ENCODE measurements at regions not wholly inside any gene's neighbourhood (a gene's known extent, or its start where the extent isn't known, plus 50 kb on each side); places are given as distances from the start of the nearest gene placed in this dataset.
A peak's percentile ranks its signal among the peaks of the same experiment; 100 is the strongest.

DNA sequence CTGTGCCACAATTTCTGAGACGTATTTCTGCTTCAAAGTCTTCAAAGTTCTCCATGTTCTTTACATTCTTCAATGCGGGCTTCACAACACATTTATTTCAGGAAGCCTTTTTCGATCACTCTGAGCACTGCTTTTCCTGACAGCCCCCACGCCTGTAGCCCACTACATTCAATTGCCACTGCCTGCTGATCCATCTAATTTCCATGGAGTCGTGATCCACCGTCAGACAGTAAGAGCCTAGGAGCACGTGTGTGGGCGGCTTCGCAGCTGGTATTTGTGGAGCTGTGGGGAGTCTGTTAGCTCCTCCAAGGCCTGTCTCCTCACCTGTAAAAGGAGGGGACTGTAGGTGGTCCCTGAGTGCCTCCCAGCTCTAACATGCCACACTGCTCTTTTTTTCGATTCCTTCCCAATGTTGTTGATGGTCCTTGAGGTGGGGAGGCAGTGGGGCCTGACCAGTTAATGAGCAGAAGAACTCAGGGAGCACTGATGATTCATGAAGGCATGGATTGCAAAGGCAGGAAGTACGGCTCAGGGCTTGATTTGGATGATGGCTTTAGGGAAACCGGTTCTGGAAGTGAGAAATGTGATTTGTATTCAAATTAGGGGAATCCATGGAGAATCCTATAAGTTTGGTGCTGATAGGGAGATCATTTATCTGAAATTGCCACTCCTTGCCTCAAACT, 401.1 kb upstream of the PODXL start:
- CTCF ChIA-PET (ENCODE audit: low intra/inter-chr PET ratio) = no interaction called here
- no peak for ATAC-seq
- Histone ChIP-seq H4K20me1 (replicated peaks; ENCODE audit: control insufficient read depth, insufficient read depth, low read length) (0 out of 2 replicates have a peak, but pooled peaks cover 3% of the 10 kb centered on the region), H3K4me3 (no peak overlapping the region), H3K9ac (ENCODE audit: insufficient read depth in 1 of 2, low read depth in 2 of 2, low read length in 2 of 2) (no peak overlapping the region), H3K4me1 (replicated peaks in 1 of 2; ENCODE audit: control insufficient read depth in 2 of 2, insufficient read depth in 2 of 2, low read length in 2 of 2) (no peaks in the 10 kb centered on the region), H3K36me3 (ENCODE audit: control insufficient read depth, insufficient read depth, low read length) (no peaks in the 10 kb centered on the region), H3K27ac (ENCODE audit: extremely low read depth, low read depth, low read length) (no peak overlapping the region), H3K9me3 (replicated peaks; ENCODE audit: control insufficient read depth, insufficient read depth, low read depth, low read length) (no peaks in the 10 kb centered on the region), H2AFZ (ENCODE audit: low read depth, low read length) (no peak overlapping the region), H3K79me2 (ENCODE audit: control insufficient read depth, insufficient read depth, low read length) (no peaks in the 10 kb centered on the region), H3K9me1 (ENCODE audit: control insufficient read depth, insufficient read depth, low read length) (no peaks in the 10 kb centered on the region), H3K4me2 (ENCODE audit: insufficient read depth, low read length) (no peak overlapping the region), H3K27me3 (ENCODE audit: control insufficient read depth in 2 of 2, insufficient read depth in 2 of 2, low read length in 2 of 2) (no peaks in the 10 kb centered on the region)
- FAIRE-seq = peak; percentile 35
- intact Hi-C loops (cut with micrococcal nuclease) = no loop called here
- in situ Hi-C loops (cut with MboI) = no loop called here
- POLR2A ChIA-PET = no interaction called here
- BruUV-seq (replicated peaks) = no TSS peak
- no peak for TF ChIP-seq HDAC3 (IDR thresholded peaks at IDR 0.05; ENCODE audit: borderline replicate concordance, partially characterized antibody)
- no peak for TF ChIP-seq BRCA1 (IDR thresholded peaks at IDR 0.05)
- TF ChIP-seq BRCA1 (CRISPR knock-in tag; IDR thresholded peaks at IDR 0.05) = no peak
- TF ChIP-seq PTTG1 (tag; IDR thresholded peaks at IDR 0.05; ENCODE audit: low read depth) = no peak
- TF ChIP-seq SAFB (IDR thresholded peaks at IDR 0.05; ENCODE audit: borderline replicate concordance, low read depth, low read length) = no peak
- TF ChIP-seq, protein P1, sequence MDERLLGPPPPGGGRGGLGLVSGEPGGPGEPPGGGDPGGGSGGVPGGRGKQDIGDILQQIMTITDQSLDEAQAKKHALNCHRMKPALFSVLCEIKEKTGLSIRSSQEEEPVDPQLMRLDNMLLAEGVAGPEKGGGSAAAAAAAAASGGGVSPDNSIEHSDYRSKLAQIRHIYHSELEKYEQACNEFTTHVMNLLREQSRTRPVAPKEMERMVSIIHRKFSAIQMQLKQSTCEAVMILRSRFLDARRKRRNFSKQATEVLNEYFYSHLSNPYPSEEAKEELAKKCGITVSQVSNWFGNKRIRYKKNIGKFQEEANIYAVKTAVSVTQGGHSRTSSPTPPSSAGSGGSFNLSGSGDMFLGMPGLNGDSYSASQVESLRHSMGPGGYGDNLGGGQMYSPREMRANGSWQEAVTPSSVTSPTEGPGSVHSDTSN (CRISPR knock-in tag; IDR thresholded peaks at IDR 0.05; ENCODE audit: low read depth) = no peak
- TF ChIP-seq, protein P1 (tag; conservative IDR thresholded peaks at IDR 0.05; ENCODE audit: low read depth) = no peak
- TF ChIP-seq SRSF1 (IDR thresholded peaks at IDR 0.05; ENCODE audit: low read depth, low read length) = no peak
- TF ChIP-seq, protein P2, sequence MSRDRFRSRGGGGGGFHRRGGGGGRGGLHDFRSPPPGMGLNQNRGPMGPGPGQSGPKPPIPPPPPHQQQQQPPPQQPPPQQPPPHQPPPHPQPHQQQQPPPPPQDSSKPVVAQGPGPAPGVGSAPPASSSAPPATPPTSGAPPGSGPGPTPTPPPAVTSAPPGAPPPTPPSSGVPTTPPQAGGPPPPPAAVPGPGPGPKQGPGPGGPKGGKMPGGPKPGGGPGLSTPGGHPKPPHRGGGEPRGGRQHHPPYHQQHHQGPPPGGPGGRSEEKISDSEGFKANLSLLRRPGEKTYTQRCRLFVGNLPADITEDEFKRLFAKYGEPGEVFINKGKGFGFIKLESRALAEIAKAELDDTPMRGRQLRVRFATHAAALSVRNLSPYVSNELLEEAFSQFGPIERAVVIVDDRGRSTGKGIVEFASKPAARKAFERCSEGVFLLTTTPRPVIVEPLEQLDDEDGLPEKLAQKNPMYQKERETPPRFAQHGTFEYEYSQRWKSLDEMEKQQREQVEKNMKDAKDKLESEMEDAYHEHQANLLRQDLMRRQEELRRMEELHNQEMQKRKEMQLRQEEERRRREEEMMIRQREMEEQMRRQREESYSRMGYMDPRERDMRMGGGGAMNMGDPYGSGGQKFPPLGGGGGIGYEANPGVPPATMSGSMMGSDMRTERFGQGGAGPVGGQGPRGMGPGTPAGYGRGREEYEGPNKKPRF (IDR thresholded peaks at IDR 0.05; ENCODE audit: low read depth, low read length) = no peak
- TF ChIP-seq RFX5 (IDR thresholded peaks at IDR 0.05; ENCODE audit: low read depth, low read length) = no peak
- no peak for TF ChIP-seq ZNF778 (CRISPR knock-in tag; IDR thresholded peaks at IDR 0.05)
- TF ChIP-seq, protein P3, sequence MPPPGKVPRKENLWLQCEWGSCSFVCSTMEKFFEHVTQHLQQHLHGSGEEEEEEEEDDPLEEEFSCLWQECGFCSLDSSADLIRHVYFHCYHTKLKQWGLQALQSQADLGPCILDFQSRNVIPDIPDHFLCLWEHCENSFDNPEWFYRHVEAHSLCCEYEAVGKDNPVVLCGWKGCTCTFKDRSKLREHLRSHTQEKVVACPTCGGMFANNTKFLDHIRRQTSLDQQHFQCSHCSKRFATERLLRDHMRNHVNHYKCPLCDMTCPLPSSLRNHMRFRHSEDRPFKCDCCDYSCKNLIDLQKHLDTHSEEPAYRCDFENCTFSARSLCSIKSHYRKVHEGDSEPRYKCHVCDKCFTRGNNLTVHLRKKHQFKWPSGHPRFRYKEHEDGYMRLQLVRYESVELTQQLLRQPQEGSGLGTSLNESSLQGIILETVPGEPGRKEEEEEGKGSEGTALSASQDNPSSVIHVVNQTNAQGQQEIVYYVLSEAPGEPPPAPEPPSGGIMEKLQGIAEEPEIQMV (tag; conservative IDR thresholded peaks at IDR 0.05; ENCODE audit: low read depth) = no peak
- TF ChIP-seq SMAD2 (IDR thresholded peaks at IDR 0.05; ENCODE audit: low read depth, low read length) = no peak
- TF ChIP-seq ETV5 (CRISPR knock-in tag; IDR thresholded peaks at IDR 0.05; ENCODE audit: low read depth) = no peak
- no peak for TF ChIP-seq MEF2D (tag; conservative IDR thresholded peaks at IDR 0.05; ENCODE audit: low read depth)
- no peak for TF ChIP-seq ZKSCAN1 (IDR thresholded peaks at IDR 0.05; ENCODE audit: low read depth, low read length)
- under 1% methylated on average over 12 of the region's 12 CpGs for WGBS (ENCODE audit: insufficient coverage, low coverage, missing lambda C conversion rate)
- DNase-seq (ENCODE audit: extremely low read depth in 1 of 4, low spot score in 3 of 4) = no peak
